ENCODE measurements at regions not wholly inside any gene's neighbourhood (a gene's known extent, or its start where the extent isn't known, plus 50 kb on each side); places are given as distances from the start of the nearest gene placed in this dataset.
A peak's percentile ranks its signal among the peaks of the same experiment; 100 is the strongest.
"Not testable (repeated sequence)": the region's sequence is repeated elsewhere in the genome, so short reads cannot be mapped to it uniquely, and the experiment has no call there.

DNA sequence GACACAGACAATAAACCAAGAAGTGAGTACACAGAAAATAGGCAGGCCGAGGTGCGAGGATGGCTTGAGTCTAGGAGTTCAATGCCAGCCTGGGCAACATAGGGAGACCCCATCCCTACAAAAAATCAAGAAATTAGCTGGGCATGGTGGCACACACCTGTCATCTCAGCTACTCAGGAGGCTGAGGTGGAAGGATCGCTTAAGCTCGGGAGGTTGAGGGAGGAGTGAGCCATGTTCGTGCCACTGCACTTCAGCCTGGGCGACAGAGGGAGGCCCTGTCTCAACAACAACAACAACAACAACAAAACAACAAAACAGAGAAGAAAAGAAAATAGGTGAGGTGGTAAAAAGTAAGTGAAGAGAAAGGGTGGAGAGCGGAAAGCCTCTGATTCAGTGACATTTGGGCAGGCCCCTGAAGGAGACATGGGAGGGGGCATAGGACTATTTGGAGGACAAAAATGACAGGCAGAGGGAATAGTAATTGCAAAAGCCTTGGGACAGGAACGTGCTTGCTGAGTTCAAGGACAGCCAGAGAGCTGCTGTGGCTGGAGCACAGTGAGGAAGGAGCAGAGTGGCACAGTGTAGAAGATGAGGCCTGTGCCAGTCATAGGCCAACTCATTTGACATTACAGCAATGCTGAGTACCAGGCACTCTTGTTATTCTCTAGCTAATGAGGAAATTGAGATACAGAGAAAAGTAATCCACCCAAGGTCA lies 160.6 kb downstream of the VEGFA start:
- no peak overlapping the region for H3K4me3 ChIP-seq (ENCODE audit: low read depth, low read length)
- TF ChIP-seq, protein P1, sequence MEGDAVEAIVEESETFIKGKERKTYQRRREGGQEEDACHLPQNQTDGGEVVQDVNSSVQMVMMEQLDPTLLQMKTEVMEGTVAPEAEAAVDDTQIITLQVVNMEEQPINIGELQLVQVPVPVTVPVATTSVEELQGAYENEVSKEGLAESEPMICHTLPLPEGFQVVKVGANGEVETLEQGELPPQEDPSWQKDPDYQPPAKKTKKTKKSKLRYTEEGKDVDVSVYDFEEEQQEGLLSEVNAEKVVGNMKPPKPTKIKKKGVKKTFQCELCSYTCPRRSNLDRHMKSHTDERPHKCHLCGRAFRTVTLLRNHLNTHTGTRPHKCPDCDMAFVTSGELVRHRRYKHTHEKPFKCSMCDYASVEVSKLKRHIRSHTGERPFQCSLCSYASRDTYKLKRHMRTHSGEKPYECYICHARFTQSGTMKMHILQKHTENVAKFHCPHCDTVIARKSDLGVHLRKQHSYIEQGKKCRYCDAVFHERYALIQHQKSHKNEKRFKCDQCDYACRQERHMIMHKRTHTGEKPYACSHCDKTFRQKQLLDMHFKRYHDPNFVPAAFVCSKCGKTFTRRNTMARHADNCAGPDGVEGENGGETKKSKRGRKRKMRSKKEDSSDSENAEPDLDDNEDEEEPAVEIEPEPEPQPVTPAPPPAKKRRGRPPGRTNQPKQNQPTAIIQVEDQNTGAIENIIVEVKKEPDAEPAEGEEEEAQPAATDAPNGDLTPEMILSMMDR (conservative IDR thresholded peaks at IDR 0.05; ENCODE audit: low read depth, low read length): no peak
- DNase-seq (ENCODE audit: low read depth): no peak

DNA sequence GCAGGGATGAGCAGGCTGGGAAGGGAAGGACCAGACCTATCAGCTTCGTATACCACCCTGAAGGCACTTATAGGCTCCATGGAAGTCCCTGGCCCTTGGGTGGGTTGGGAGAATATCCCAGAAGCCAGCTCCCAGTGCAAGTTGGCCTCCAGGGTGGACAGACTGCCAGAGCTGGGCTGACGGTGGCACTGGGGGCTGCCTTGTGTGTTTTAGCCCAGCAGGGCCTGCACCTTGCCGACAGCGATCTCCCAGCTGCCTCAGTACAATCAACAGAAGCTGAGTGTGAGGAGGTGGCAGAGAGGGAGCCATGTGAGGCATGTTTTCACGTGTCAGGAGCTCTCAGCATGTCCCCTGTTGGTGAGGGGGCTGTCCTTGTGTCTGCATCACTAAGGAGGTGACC lies 159.5 kb downstream of the VEGFA start:
- no peak overlapping the region for H3K4me3 ChIP-seq (ENCODE audit: low read depth, low read length)
- TF ChIP-seq, protein P1 (conservative IDR thresholded peaks at IDR 0.05; ENCODE audit: low read depth, low read length): no peak
- no peak for DNase-seq (ENCODE audit: low read depth)

DNA sequence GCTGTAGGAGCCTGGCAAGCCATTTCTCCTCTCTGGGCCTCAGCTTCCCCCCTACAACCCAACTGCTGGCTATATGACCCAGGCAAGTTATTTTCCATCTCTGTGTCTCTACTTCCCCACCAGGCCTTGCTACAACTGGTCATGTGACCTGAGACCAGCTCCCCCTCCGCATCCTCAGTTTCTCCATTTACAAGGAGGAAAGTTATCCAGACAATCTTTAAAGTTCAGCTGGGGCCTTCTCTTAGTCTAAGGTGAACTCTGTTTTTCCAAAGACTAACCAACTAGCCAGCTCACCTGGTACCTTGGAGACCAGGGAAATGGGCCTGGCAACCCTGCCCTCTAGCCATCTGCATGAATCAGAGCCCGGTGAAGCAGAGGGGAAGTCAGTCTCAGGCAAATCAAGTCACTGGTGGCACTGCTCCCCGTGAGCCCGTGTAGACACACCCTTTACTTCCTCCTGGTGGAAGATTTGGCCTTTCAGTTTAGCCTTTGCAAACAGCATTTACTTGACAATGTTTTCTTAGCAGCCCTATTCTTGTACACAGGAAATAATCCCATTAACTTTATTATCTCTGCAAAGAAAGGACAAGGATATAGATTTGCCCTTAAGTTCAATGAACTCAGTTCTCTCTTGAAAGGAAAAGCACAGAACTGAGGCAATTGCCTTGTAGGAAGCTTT lies 157.7 kb downstream of the VEGFA start:
- no peak for DNase-seq (ENCODE audit: low read depth)
- TF ChIP-seq, protein P1 (conservative IDR thresholded peaks at IDR 0.05; ENCODE audit: low read depth, low read length): no peak
- H3K4me3 ChIP-seq (ENCODE audit: low read depth, low read length): no peak overlapping the region

DNA sequence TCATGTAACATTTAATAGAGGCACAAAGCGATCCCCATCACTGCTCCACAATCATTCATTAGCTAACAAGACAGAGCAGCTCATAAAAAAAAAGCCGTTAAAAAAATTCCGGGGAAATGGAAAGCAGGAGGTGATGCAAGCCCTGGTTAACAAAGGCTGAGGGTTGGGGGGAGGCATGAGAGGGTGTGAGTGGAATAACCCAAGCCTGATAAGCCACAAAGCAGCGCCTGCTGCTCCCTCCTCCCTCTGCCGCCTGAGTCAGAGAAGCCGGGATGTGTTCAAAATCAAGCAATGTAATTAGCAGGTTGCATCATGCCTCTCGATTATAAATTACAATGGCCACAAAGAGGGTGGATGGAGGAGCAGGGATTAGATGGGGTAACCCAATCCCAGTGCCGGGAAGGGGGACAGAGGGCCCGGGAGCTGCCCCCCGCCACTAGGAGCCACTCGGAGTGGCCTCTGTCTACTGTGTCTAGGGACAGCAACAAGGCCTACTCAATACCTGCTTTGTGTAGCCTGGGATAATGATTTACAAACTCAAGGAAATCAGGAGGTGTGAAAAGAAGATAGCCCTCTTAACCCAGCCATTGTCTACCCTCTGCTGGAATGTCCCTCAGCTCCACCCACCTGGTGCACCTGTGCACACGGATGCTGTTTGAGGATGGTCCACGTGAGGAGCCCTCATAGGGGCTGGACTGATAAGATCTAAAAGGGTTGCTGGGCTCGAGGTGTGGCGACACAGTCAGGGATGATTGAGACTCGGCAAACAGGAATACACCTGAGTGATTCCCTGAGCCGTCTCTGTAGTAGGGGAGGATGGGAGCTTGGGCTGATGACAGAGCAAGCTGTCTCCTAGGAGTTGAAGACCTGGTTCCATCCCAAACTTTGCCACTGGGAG lies 156.9 kb downstream of the VEGFA start:
- TF ChIP-seq, protein P1 (conservative IDR thresholded peaks at IDR 0.05; ENCODE audit: low read depth, low read length): peak; percentile 16
- DNase-seq (ENCODE audit: low read depth): peak; percentile 89
- no peak overlapping the region for H3K4me3 ChIP-seq (ENCODE audit: low read depth, low read length)

GRCh38 chr6:43925636-43926139 lies 155.7 kb downstream of the VEGFA start:
- H3K4me3 ChIP-seq (ENCODE audit: low read depth, low read length); DNase-seq (ENCODE audit: low read depth): not testable (repeated sequence)

DNA sequence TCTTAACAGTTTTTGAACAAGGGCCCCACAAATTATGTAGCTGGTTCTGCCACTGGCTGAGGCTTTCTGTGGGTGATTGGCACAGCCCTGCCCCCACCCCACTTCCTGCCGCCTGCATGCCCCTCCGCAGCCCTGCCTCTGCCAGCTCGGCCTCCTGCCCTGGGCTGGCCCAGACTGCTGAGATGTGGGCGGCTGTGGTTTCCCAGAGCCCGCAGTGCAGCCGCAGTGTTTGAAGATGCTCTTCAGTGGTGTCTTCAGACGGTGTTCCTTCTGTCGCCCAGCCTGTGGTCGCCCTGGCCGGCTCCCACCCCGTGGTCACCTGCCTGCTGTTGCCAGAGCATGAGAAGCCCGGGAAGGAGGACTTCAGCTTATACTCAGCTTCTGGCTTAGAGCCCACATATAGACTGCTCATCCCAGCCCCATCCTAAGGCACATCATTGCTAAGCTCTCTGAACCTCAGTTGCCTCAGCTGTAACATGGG lies 154.3 kb downstream of the VEGFA start:
- no peak for DNase-seq (ENCODE audit: low read depth)
- no peak overlapping the region for H3K4me3 ChIP-seq (ENCODE audit: low read depth, low read length)
- TF ChIP-seq, protein P1 (conservative IDR thresholded peaks at IDR 0.05; ENCODE audit: low read depth, low read length): no peak
